ENCODE measurements at regions not wholly inside any gene's neighbourhood (a gene's known extent, or its start where the extent isn't known, plus 50 kb on each side); places are given as distances from the start of the nearest gene placed in this dataset.

GRCh38 chr21:22201669-22202068, 1203.5 kb downstream of the NCAM2 start:
- TF ChIP-seq POLR2AphosphoS5 (IDR thresholded peaks at IDR 0.05; ENCODE audit: low read depth, low read length) = no peak
- no peak for TF ChIP-seq FOXP2 (optimal IDR thresholded peaks at IDR 0.05; ENCODE audit: borderline replicate concordance, extremely low read depth, extremely low read length, insufficient read depth)
- TF ChIP-seq SIN3A (IDR thresholded peaks at IDR 0.05; ENCODE audit: borderline replicate concordance, insufficient read depth, low read length) = no peak
- no peak for TF ChIP-seq TAF1 (IDR thresholded peaks at IDR 0.05; ENCODE audit: borderline replicate concordance, insufficient read depth, low read length)
- no peak for TF ChIP-seq REST (IDR thresholded peaks at IDR 0.05; ENCODE audit: insufficient read depth in 1 of 2, low read depth in 2 of 2, low read length in 2 of 2)

GRCh38 chr21:22209304-22209700, 1211.1 kb downstream of the NCAM2 start:
- no peak for TF ChIP-seq FOXP2 (optimal IDR thresholded peaks at IDR 0.05; ENCODE audit: borderline replicate concordance, extremely low read depth, extremely low read length, insufficient read depth)
- TF ChIP-seq POLR2AphosphoS5 (IDR thresholded peaks at IDR 0.05; ENCODE audit: low read depth, low read length) = no peak
- TF ChIP-seq SIN3A (IDR thresholded peaks at IDR 0.05; ENCODE audit: borderline replicate concordance, insufficient read depth, low read length) = no peak
- no peak for TF ChIP-seq TAF1 (IDR thresholded peaks at IDR 0.05; ENCODE audit: borderline replicate concordance, insufficient read depth, low read length)
- no peak for TF ChIP-seq REST (IDR thresholded peaks at IDR 0.05; ENCODE audit: insufficient read depth in 1 of 2, low read depth in 2 of 2, low read length in 2 of 2)

- TF ChIP-seq TAF1 (IDR thresholded peaks at IDR 0.05; ENCODE audit: borderline replicate concordance, insufficient read depth, low read length) = no peak
- no peak for TF ChIP-seq POLR2AphosphoS5 (IDR thresholded peaks at IDR 0.05; ENCODE audit: low read depth, low read length)
- TF ChIP-seq FOXP2 (optimal IDR thresholded peaks at IDR 0.05; ENCODE audit: borderline replicate concordance, extremely low read depth, extremely low read length, insufficient read depth) = no peak
- no peak for TF ChIP-seq REST (IDR thresholded peaks at IDR 0.05; ENCODE audit: insufficient read depth in 1 of 2, low read depth in 2 of 2, low read length in 2 of 2)
- no peak for TF ChIP-seq SIN3A (IDR thresholded peaks at IDR 0.05; ENCODE audit: borderline replicate concordance, insufficient read depth, low read length)
Measured at GRCh38 chr21:22211943-22212342, 1213.7 kb downstream of the NCAM2 start.

- TF ChIP-seq POLR2AphosphoS5 (IDR thresholded peaks at IDR 0.05; ENCODE audit: low read depth, low read length) = no peak
- no peak for TF ChIP-seq TAF1 (IDR thresholded peaks at IDR 0.05; ENCODE audit: borderline replicate concordance, insufficient read depth, low read length)
- no peak for TF ChIP-seq REST (IDR thresholded peaks at IDR 0.05; ENCODE audit: insufficient read depth in 1 of 2, low read depth in 2 of 2, low read length in 2 of 2)
- TF ChIP-seq SIN3A (IDR thresholded peaks at IDR 0.05; ENCODE audit: borderline replicate concordance, insufficient read depth, low read length) = no peak
- no peak for TF ChIP-seq FOXP2 (optimal IDR thresholded peaks at IDR 0.05; ENCODE audit: borderline replicate concordance, extremely low read depth, extremely low read length, insufficient read depth)
Measured at GRCh38 chr21:22223385-22223784, 1225.2 kb downstream of the NCAM2 start.

- TF ChIP-seq TAF1 (IDR thresholded peaks at IDR 0.05; ENCODE audit: borderline replicate concordance, insufficient read depth, low read length) (no peak), REST (IDR thresholded peaks at IDR 0.05; ENCODE audit: insufficient read depth in 1 of 2, low read depth in 2 of 2, low read length in 2 of 2) (no peak), POLR2AphosphoS5 (IDR thresholded peaks at IDR 0.05; ENCODE audit: low read depth, low read length) (no peak), FOXP2 (optimal IDR thresholded peaks at IDR 0.05; ENCODE audit: borderline replicate concordance, extremely low read depth, extremely low read length, insufficient read depth) (no peak), SIN3A (IDR thresholded peaks at IDR 0.05; ENCODE audit: borderline replicate concordance, insufficient read depth, low read length) (no peak)
Measured at GRCh38 chr21:22224261-22224660, 1226.1 kb downstream of the NCAM2 start.
